HG02623 (cell line): ENCODE measurements at regions not wholly inside any gene's neighbourhood (a gene's known extent, or its start where the extent isn't known, plus 50 kb on each side); places are given as distances from the start of the nearest gene placed in this dataset.
A peak's percentile ranks its signal among the peaks of the same experiment; 100 is the strongest.

Experiments
- ATAC-seq: cut with Tn5 transposase; IDR thresholded peaks from one replicate; pipeline ENCODE4 v1.9.1; 2021; ENCODE audit warnings: moderate library complexity; ENCODE audit not compliant: unreplicated experiment

DNA sequence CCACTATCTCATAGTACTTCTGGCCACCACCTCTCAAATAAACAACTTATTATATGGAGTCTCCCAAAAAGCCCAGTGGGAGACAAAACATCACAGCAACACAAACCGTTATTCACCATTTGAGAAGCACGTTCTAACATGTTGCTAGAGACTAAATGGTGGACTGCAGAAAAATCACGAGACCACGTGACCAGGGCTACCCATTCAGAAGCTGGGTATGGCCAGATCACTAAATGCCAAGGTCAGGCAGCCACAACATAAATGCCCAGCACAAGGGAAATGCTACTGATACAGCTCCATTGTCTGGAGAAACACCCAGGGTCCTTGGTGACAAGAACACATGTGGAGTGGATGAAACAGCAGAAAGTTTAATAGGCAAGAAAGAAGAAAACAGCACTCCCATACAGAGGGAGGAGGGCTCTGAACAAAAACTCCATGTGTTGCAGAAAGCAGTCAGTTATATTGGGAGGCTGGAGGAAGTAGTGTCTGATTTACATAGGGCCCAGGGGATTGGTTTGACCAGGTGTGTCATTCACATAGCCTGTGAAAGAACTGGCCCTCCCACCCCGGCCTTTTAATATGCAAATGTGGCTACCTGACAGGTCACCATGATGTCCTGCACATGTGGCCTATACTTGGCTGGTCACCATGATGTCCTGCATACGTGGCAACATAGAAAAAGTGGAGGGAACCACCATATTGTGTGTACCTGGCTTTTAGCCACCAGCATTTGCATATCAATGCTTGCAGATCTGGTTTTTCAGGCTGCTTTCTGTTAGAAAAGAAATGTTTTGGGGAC is 97.2 kb downstream of the TRIM36 start:
- no peak for ATAC-seq

GRCh38 chr5:115070737-115071136 is 99.0 kb downstream of the TRIM36 start:
- no peak for ATAC-seq

GRCh38 chr5:115069087-115069968 is 100.4 kb downstream of the TRIM36 start:
- ATAC-seq: peak; percentile 30

DNA sequence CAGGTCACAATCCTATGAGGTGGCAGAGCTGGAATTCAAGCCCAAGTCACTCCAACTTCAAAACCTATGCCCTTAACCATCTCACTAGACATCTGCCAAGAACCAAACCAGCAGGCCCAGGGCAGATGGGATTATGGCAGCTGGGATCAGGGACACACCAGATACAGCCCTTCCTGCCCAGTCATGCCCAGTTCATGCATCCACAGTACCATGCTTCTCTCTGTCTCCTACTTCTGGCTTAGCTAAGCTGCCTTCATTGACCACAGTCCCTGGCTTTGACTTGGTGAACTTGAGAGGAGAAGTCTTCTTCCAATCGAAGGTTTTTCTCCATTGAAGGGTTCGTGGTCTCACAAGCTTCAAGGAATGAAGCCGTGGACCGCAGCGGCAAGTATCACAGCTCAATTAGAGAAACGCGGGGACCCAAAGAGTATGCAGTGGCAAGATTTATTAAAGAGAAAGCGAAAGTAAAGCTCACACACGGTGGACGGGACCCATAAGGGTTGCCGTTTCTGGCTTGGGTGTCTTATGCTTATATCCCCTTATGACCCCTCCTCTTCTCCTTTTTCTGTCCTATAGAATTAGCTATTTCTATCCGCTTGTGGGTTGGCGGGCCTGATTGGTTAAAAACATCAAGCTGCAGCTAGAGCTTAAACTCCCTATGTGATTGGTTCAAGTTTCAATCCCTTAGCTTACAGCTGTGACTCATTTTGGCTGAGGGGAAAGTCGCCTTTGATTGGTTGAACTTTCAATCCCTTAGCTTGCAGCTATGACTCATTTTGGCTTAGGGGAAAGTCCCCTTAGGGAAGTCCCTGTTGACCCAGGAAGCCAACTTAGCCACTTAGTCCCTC is 101.2 kb downstream of the TRIM36 start:
- peak; percentile 70 for ATAC-seq

DNA sequence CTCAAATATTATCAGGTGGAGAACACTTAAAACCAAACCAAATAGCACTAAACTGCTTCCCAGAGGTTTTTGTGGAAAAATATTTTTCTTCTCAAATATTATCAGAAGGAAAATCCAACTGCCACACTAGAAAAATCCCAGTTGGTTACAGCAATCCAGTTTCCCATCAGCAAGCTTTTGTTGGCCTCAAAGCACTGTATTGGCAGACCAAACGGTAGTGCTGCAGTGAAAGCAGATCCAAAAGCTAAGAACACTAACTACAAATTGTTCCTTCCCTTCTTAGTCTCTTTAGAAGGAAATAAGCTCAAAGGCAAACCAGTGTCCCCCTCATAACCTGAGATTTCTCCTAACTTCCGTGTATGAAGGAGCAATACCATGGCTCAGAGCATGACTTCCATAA is 105.3 kb downstream of the TRIM36 start:
- no peak for ATAC-seq

DNA sequence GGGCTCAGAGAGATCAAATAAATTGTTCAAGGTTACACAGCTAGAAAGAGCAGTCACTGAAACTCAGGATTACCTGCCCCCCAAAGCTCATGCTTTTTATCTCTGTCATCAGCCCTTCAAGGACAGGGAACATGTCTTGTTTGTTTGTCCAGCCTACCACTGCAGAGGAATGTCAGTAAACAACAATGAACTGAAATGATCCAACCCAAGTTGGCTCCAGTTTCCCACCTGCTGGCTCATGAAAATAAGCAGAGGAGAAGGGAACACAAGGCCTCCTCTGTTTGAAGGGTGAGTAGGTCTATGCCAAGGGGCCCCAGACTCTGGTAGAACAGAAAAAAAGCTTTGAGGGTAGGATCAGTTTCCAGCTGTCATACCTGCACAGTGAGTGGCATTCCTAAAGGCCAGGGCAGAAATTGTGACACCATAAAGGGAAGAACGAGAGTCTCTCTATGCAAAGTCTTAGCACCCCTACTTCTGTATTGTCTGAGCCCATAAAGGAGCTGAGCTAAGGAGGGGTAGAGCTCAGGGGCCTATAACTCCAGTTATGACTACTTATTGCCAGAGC is 115.2 kb downstream of the TRIM36 start:
- no peak for ATAC-seq

DNA sequence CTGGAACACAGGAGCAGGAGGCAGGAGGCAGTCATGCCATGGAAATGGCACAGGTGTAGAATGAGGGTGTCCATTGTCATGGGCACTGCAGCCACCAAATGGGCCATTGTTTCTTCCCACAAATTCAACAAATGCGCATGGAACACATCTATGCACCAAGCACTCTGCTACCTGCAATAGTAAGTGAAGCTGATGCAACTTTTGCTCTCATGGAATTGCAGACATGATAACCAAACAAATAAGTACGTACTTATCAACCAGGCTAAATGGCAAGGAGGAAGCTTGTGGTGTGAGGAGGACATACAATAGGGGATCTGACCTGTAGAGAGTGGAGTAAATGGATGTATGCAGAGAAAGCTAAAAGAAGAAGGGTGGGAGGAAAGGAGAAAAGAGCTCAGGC is 116.8 kb downstream of the TRIM36 start:
- no peak for ATAC-seq

GRCh38 chr5:115050866-115051265 is 118.8 kb downstream of the TRIM36 start:
- ATAC-seq: no peak

GRCh38 chr5:115033861-115034260 is 135.8 kb downstream of the TRIM36 start:
- no peak for ATAC-seq

GRCh38 chr5:115028557-115028956 is 141.2 kb downstream of the TRIM36 start:
- ATAC-seq: no peak

GRCh38 chr5:115024922-115025321 is 144.8 kb downstream of the TRIM36 start:
- ATAC-seq: no peak

DNA sequence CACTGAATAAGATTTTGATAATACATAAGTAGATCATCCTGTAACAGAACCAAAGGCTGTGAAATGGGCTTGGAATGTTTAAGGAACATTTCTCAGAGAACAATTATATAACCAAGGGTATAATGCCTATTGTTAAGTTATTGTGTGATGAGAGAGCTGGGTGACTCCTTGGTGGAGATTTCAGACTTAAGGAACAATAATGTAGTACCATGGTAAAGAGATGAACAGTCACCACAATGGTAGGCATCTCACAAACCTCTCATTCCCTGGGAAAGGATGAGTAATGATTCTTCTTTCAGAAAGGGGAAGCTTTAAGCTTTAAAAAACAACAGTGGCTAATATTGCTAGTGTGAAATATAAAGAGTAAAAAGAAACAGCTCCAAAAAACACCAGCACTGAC is 147.4 kb downstream of the TRIM36 start:
- no peak for ATAC-seq

DNA sequence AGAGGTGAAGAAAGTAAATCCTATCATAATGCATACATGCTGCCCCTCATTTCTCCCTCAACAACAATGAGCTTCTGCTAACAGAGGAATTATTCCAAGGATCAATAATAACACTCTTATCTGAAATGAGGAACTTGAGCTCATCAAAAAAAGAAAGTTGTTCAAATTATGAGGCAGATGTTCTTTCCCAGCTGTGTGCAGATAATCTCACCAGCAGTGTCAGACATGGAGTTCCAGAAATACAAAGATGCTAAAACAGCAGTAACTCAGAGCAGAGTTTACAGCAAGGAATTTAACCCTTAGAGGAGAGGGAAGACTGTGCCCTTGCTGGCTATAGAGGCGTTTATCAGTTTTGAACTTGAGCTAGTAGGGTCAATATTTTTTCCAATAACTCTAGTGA is 153.1 kb downstream of the TRIM36 start:
- no peak for ATAC-seq

- no peak for ATAC-seq
Measured at GRCh38 chr5:114999176-114999575, 170.5 kb downstream of the TRIM36 start.

DNA sequence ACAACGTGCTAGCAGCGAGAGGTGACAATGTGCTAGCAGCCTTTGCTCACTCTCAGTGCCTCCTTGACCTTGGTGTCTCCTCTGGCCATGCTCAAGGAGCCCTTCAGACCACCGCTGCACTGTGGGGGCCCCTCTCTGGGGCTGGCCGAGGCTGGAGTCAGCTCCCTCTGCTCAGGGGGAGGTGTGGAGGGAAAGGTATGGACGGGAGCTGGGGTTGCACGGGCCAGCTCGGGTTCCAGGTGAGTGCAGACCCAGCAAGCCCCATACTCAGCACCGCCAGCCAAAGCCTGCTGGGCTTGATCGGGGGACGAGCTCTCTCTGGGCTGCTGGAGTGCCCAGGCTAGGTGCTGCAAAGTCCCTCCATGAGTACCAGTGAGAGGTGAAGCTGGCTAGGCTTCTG is 180.2 kb downstream of the TRIM36 start:
- ATAC-seq: no peak

DNA sequence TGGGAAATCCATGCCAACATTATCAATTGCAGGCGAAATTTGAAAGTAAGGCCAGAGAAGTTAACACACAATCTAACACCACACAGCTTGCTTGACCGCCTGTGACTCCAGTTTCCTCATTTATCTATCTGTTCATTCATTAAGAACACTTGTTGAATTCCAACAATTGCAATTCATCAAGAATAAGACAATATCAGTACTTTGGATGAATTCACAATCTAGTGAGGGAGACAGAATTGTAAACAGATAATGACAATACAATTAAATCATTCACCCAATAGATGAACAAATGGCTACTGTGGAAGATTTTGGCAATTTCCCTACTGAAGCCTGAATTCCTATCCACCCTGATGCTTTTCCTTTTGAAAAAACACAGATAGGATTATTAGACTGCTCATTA is 181.6 kb downstream of the TRIM36 start:
- no peak for ATAC-seq

- no peak for ATAC-seq
Measured at GRCh38 chr5:114984796-114985195, 184.9 kb downstream of the TRIM36 start.

DNA sequence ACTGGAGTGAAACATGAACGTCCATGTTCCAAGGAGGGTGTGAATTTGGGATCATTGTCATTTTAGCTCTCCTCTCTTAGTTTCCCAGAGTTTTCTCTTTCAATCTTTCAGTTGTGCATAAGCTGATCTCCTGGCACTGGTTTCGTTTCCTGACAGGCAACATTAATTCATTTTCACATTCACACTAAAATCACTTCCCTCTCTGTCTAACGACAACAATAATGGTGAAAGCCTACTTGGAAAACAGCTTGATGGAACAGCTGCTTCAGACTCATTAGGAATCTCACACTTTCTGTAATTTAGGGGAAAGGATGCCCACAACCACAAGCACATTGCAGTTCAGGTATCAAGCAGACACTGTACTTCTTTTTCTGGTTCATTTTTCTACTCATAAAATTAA is 188.6 kb downstream of the TRIM36 start:
- ATAC-seq: no peak

DNA sequence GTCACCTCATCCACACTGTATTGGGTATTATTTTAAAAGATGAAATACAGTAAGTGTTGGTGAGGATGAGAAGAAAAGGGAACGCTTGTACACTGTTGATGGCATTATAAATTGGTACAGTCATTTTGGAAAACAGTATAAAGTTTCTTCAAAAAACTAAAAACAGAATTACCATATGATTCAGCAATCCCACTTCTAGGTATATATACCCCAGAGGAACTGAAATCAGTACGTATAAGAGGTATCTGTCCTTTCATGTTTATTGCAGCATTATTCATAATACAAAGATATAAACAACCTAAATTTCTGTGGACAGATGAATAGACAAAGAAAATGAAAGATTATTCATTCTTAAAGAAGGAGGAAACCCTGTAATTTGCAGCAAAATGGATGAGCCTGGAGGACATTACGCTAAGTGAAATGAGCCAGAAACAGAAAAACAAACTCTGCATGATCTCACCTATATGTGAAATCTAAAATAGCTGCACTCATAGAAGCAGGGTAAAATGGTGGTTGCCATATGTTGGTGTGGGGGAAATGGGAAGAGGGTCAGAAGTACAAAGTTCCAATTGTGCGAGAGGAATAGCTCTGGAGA is 191.6 kb downstream of the TRIM36 start:
- ATAC-seq: peak; percentile 67

DNA sequence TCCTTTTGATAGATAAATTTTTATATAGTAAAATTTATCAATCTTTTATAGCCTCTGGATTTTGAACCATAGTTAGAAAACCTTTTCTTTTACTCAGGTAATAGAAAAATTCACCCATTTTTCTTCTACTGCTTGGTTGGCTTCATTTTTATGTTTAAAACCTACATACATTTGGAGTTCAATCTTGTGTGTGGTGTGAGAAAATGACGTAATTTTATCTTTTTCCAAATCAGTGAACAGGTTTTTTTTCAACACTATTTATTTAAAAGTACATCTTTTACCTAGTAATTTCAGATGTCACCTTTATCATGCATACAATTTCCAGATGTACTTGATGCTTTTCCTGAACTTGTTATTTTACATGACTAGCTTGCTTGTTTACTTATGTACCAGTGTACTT is 200.2 kb downstream of the TRIM36 start:
- no peak for ATAC-seq

- ATAC-seq: peak; percentile 43
Measured at GRCh38 chr5:114957384-114957783, 212.3 kb downstream of the TRIM36 start.
